ENCODE measurements at regions not wholly inside any gene's neighbourhood (a gene's known extent, or its start where the extent isn't known, plus 50 kb on each side); places are given as distances from the start of the nearest gene placed in this dataset.

DNA sequence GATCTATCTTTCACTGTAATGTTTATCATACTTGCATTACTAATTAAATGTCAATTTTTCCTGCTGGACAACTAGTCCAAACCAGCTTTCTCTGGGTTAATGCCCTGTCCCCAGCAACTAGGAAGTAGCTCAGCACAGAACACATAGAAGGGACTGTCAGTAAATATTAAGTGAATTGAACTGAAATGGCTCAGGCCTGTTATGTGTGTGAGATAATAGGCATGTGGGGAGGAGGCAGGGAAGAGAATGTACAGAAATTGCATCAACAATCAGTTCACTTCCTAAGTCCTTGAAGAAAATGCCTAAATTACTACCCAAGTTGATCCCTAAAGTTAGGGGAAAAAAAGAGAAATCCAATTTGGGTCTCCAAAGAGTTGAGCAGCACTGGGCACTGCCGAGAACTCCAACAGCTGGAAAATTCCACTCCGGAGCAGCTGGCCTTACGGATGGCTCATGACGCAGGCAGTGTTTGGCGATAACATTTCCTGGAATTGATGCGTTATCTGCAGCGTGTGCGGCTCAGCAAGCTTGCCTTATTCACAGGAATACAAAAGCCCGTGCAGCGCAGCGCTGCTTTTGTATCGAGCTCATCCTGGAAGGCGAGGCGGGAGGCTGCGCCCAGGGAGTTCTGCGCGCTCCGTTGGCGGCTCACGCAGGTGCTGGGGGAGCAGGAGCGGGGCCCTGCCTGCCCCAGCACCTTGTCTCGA, 297.3 kb upstream of the LCORL start:
- TF ChIP-seq, protein P1, sequence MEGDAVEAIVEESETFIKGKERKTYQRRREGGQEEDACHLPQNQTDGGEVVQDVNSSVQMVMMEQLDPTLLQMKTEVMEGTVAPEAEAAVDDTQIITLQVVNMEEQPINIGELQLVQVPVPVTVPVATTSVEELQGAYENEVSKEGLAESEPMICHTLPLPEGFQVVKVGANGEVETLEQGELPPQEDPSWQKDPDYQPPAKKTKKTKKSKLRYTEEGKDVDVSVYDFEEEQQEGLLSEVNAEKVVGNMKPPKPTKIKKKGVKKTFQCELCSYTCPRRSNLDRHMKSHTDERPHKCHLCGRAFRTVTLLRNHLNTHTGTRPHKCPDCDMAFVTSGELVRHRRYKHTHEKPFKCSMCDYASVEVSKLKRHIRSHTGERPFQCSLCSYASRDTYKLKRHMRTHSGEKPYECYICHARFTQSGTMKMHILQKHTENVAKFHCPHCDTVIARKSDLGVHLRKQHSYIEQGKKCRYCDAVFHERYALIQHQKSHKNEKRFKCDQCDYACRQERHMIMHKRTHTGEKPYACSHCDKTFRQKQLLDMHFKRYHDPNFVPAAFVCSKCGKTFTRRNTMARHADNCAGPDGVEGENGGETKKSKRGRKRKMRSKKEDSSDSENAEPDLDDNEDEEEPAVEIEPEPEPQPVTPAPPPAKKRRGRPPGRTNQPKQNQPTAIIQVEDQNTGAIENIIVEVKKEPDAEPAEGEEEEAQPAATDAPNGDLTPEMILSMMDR (IDR thresholded peaks at IDR 0.05), result no peak
- H4K20me1 ChIP-seq (ENCODE audit: insufficient read depth, low read length), result no peaks in the 10 kb centered on the region
- WGBS (ENCODE audit: insufficient coverage), result 23% methylated on average over 19 of the region's 22 CpGs

DNA sequence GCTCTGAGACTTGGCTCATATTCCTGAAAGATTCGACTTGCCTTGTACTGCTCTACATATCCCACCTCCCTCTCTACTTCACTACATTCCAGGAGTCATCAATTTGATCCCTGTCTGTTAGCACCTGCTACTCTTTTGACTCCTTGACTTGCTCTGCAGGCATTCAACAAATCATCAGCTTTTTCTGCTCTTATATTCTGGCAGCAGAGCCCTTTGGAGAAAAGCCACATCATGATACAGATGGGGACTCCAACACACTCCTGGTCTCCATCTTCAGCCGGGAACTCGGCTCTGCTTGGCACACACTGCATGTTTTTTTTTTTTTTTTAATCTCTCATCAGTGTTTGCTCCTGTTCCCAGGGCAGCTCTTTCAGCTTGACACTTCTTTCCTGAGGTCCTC, 293.2 kb upstream of the LCORL start:
- no peak overlapping the region for H3K4me3 ChIP-seq (replicated peaks in 1 of 3; ENCODE audit: low read depth in 2 of 3, low read length in 3 of 3)
- intact Hi-C loops (cut with micrococcal nuclease), result no loop called here
- H3K79me2 ChIP-seq (ENCODE audit: insufficient read depth, low read length), result no peaks in the 10 kb centered on the region
- Mint-ChIP-seq H3K4me3 (no peak overlapping the region), H3K9me3 (peaks cover 0 to 8% (median 5%) of the 10 kb centered on the region in 7 donors), H3K27me3 (ENCODE audit: low read depth in 3 of 3) (peaks cover 0 to 5% (median 2%) of the 10 kb centered on the region in 3 donors), H3K27ac (no peak overlapping the region), H3K4me1 (no peaks in the 10 kb centered on the region), H3K36me3 (no peaks in the 10 kb centered on the region)
- TF ChIP-seq, protein P1 (IDR thresholded peaks at IDR 0.05), result no peak
- H4K20me1 ChIP-seq (ENCODE audit: insufficient read depth, low read length), result no peaks in the 10 kb centered on the region
- H2AFZ ChIP-seq (ENCODE audit: insufficient read depth, low read depth, low read length, poor library complexity, severe bottlenecking), result no peak overlapping the region
- WGBS (ENCODE audit: insufficient coverage), result 97% methylated on average over 3 of the region's 3 CpGs
- H3K27me3 ChIP-seq (ENCODE audit: control insufficient read depth in 2 of 2, insufficient read depth in 2 of 2, low read length in 2 of 2), result no peaks in the 10 kb centered on the region
- H3K4me2 ChIP-seq (replicated peaks; ENCODE audit: extremely low read depth, low read length, poor library complexity, severe bottlenecking), result no peak overlapping the region
- no peak overlapping the region for H3K9ac ChIP-seq (ENCODE audit: insufficient read depth, low read length, poor library complexity, severe bottlenecking)
- H3K27ac ChIP-seq (ENCODE audit: low read depth in 1 of 2, low read length in 2 of 2), result no peak overlapping the region
- no peaks in the 10 kb centered on the region for H3K9me3 ChIP-seq (replicated peaks in 1 of 2; ENCODE audit: control insufficient read depth in 1 of 2, insufficient read depth in 1 of 2, low read length in 2 of 2)
- DNase-seq, result no peak
- no peaks in the 10 kb centered on the region for H3K36me3 ChIP-seq (replicated peaks in 1 of 2; ENCODE audit: control insufficient read depth in 1 of 2, insufficient read depth in 2 of 2, low read length in 2 of 2)
- no peaks in the 10 kb centered on the region for H3K4me1 ChIP-seq (ENCODE audit: control insufficient read depth in 1 of 2, insufficient read depth in 2 of 2, low read length in 2 of 2)

More for the DNA sequence above, 297.3 kb upstream of the LCORL start:
- no peaks in the 10 kb centered on the region for H3K27me3 ChIP-seq (ENCODE audit: control insufficient read depth in 2 of 2, insufficient read depth in 2 of 2, low read length in 2 of 2)
- H3K36me3 ChIP-seq (replicated peaks in 1 of 2; ENCODE audit: control insufficient read depth in 1 of 2, insufficient read depth in 2 of 2, low read length in 2 of 2), result no peaks in the 10 kb centered on the region
- intact Hi-C loops (cut with micrococcal nuclease), result no loop called here
- Mint-ChIP-seq H3K27me3 (ENCODE audit: low read depth in 3 of 3) (peaks cover 0 to 5% (median 2%) of the 10 kb centered on the region in 3 donors), H3K36me3 (no peaks in the 10 kb centered on the region), H3K4me3 (no peak overlapping the region), H3K9me3 (peaks cover 0 to 8% (median 2%) of the 10 kb centered on the region in 7 donors), H3K27ac (no peak overlapping the region), H3K4me1 (no peaks in the 10 kb centered on the region)
- no peaks in the 10 kb centered on the region for H3K4me1 ChIP-seq (ENCODE audit: control insufficient read depth in 1 of 2, insufficient read depth in 2 of 2, low read length in 2 of 2)
- DNase-seq, result no peak
- H2AFZ ChIP-seq (ENCODE audit: insufficient read depth, low read depth, low read length, poor library complexity, severe bottlenecking), result no peak overlapping the region
- H3K9me3 ChIP-seq (replicated peaks in 1 of 2; ENCODE audit: control insufficient read depth in 1 of 2, insufficient read depth in 1 of 2, low read length in 2 of 2), result no peaks in the 10 kb centered on the region
- H3K9ac ChIP-seq (ENCODE audit: insufficient read depth, low read length, poor library complexity, severe bottlenecking), result no peak overlapping the region
- no peak overlapping the region for H3K4me2 ChIP-seq (replicated peaks; ENCODE audit: extremely low read depth, low read length, poor library complexity, severe bottlenecking)
- H3K27ac ChIP-seq (ENCODE audit: low read depth in 1 of 2, low read length in 2 of 2), result no peak overlapping the region
- H3K79me2 ChIP-seq (ENCODE audit: insufficient read depth, low read length), result no peaks in the 10 kb centered on the region
- no peak overlapping the region for H3K4me3 ChIP-seq (replicated peaks in 1 of 3; ENCODE audit: low read depth in 2 of 3, low read length in 3 of 3)
